NCI-H345 treated with DMSO at 0.1 percent for 48 hours (cell line): ENCODE measurements at regions not wholly inside any gene's neighbourhood (a gene's known extent, or its start where the extent isn't known, plus 50 kb on each side); places are given as distances from the start of the nearest gene placed in this dataset.
"Not testable (repeated sequence)": the region's sequence is repeated elsewhere in the genome, so short reads cannot be mapped to it uniquely, and the experiment has no call there.

Source experiments
- DNase-seq: peaks from one replicate; lab custom pipeline; 2025; ENCODE audit not compliant: unreplicated experiment; lab: John Stamatoyannopoulos, UW

DNA sequence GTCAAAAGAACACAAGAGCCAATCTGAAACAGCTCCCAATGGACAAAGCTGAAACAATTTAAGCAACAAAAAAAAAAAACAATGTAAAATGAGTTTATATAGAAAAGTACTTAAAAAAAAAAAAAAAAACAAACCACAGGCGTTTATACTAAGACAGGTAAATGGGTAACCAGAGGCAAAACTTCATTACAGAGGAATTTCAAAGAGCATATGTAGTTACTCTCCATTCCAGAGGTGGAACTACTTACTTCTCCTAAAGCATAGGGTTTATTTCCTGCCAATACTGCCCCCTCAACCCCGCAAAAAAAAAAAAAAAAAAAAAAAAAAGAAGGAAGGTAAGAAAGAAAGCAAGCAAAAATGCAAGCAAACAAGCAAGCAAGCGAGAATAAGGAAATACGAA lies 132.9 kb downstream of the LIG4 start:
- DNase-seq = no peak

DNA sequence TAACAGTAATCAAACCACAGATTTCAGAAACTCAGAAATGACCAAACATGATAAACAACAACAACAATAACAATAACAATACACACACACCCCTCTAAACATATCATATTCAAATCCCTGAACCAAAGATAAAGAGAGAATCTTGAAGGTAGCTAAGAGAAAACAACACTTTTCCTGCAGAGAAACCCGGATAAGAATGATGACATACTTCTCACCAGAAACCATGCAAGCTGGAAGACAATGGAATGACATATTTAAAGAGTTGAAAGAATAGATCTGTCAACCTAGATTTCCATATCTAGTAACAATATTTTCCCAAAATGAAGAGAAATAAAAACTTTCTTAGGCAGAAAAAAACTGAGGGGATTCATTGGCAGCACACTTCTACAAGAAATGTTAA lies 138.1 kb downstream of the LIG4 start:
- no peak for DNase-seq

DNA sequence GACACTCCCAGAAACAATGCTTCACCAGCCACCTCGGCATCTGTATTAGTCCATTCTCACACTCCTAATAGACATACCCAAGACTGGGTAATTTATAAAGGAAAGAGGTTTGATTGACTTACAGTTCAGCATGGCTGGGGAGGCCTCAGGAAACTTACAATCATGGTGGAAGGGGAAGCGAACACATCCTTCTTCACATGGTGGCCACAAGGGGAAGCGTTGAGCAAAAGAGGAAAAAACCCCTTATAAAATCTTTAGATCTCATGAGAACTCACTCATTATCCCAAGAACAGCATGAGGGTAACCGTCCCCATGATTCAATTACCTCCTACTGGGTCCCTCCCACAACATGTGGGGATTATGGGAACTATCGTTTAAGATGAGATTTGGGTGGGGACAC lies 140.9 kb downstream of the LIG4 start:
- DNase-seq = not testable (repeated sequence)

DNA sequence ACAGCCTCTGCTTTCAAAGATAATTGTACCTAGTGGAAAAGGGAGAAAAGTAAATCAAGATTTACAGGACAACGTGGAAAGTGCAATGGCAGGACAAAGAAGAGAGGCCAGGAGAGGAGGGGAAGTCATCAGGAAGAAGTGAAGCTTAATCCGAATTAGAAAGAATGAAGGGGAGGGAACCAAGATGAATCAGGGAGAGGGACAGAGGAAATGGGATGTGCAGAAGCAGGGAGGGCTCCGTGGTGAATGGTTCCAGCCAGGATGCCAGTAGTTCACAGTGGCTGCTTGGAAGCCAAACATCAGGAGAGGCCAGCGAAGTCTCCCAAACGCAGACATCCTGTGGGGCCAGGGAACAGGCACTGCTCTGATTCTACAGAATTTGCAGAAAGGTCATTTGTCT lies 144.4 kb downstream of the LIG4 start:
- DNase-seq = no peak

DNA sequence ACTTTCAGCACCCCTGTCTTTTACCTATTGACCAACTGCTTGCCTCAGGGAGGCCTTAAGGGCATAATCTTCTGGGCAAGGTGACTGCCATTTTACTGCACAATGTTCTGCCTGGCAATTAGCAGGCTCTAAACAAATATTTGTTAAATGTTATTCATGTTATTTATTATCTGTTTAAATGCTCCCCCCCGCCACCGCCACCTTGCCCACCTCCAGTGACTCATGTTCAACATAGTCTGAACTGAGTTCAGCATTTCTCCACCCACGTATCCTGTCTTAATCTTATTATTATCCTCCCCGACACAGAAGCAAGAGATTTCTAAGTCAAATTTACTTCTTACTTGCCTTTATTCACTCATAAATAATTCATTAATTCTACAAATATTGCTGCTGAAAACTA lies 144.8 kb downstream of the LIG4 start:
- DNase-seq = no peak

DNA sequence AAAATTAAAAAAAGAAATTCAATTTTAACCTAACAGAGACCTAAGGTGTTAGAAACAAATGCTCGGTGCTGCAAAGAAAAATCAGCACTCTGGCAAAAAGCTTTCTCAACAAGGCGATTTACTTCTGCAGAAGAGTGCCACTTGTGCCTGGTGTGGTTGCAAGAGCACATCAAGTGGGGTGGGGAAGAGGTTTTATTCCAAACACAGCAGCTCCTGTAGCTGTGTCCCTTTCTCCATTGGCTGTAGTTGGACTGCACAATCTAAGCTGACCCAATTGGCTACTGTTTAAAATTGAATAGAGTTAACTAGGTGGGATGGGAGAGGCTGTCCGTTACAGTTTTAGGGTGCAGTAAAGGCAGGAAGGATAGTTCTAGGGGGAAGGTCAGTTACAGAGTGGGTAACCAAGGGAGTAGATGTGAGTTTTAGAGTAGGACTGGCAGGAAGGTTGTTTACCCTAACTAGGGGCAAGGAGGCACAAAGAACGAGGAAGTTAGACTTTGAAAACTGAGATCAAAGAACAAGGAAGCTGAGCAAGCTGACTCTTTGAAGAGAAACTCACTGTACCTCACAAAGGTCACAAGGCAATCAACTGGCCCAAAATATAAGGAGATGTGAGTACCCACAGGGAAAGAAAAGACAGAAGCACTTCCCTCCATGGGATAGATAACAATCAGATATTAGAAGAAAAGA lies 145.7 kb downstream of the LIG4 start:
- no peak for DNase-seq

DNA sequence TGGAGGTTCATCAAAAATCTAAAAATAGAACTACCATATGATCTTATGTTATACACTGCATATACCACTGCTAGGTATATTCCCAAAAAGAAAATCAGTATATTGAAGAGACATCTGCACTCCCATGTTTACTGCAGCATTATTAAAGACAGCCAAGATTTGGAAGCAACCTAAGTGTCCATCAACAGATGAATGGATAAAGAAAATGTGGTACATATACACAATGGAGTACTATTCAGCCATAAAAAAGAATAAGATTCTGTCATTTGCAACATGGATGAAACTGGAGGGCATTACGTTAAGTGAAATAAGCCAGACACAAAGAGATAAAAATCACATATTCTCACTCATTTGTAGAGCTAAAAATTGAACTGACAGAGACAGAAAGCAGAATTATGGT lies 151.0 kb downstream of the LIG4 start:
- not testable (repeated sequence) for DNase-seq

DNA sequence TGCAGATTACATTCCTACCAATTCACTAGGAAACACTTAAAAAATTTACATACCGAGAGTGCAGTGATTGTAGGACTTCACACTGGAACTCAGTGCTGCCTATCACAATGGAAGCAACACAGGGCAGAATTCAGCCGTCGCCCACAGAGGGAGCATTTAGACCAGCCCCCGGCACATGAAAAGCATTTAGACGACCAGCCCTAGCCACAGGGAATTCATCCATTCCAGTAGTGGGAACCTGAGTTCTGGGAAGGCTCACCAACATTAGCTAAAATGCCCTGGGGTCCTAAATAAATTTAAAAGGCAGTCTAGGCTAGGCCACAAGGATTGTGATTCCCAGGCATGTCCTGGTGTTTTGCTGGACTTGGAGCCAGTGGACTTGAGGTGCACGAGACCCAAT lies 155.2 kb downstream of the LIG4 start:
- DNase-seq = no peak

DNA sequence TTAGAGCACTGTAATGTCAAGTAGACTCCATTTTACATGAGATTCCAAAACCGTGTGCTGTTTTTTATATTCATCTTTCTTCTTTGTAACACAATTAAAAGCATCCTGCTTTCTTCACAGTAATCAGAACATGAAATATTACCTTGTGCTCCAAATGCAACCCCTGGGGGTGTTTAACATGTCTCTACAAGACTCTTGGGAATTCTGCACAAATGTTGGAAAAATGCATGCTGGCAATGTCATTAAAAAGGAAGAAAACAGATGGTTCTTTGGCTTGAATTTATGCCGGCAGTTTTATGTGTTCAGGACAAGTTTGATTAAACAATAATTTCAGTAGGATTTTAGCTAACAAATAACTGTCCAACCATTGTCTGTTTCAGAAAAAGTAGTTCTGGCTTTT lies 159.1 kb downstream of the LIG4 start:
- no peak for DNase-seq

DNA sequence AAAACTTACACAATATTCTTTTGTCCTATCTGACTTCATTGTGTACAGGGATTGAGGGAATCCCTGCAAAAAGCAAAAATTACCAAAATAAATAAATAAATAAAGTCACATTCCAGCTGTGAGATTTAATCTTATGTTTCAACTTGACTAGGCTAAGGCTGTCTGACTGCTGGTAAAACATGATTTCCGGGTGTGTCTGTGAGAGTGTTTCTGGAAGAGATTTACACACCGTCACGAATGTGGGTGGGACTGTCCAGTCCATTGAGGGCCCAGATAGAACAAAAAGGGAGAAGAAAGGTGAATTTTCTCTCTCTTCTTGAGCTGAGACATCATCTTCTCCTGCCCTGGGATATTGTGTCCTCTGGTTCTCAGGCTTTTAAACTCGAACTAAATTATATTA lies 166.1 kb downstream of the LIG4 start:
- no peak for DNase-seq

DNA sequence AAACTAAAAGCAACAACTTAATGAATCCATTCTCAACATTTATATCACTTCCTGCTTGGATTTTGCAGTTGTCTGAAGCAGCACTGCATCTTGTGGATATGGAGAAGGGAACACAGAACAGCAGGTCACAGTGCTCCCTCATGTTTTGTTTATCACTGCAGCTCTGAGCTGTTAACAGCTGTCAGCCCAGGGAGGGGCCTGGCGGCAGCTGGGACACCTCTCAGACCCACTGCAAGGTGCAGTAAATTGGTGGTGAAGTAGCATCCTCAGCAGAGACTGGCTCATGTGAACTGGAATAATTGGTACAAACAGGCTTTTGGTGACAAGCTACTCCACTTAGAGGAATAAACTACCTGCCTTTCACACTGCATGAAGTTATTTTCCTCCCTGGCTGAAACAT lies 170.4 kb downstream of the LIG4 start:
- DNase-seq = no peak

DNA sequence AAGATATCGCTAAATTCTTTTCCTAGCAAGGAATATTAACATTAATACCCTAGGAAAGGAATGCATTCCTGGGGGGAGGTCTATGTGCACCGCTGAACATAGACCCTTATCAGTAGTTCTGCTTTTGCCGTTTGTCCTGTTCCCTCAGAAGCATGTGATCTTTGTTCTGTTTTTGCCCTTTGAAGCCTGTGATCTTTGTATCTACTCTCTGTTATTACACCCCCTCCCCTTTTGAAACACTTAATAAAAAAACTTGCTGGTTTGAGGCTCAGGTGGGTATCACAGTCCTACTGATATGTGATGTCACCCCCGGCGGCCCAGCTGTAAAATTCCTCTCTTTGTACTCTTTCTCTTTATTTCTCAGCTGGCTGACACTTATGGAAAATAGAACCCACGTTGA lies 172.5 kb downstream of the LIG4 start:
- not testable (repeated sequence) for DNase-seq

DNA sequence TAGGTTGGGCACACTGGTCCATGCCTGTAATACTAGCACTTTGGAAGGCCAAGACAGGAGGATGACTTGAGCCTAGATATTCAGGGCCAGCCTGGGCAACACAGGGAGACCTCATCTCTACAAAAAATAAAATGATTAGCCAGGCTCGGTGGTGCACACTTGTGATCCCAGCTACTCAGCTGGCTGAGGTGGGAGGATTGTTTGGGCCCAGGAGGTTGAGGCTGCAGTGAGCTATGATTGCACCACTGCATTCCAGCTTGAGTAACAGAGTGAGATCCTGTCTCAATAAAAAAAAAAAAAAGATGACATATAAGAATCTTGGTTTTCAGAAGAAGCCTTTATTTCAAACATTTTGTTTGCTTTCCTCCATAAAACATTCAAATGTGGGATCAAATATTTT lies 178.0 kb downstream of the LIG4 start:
- no peak for DNase-seq

DNA sequence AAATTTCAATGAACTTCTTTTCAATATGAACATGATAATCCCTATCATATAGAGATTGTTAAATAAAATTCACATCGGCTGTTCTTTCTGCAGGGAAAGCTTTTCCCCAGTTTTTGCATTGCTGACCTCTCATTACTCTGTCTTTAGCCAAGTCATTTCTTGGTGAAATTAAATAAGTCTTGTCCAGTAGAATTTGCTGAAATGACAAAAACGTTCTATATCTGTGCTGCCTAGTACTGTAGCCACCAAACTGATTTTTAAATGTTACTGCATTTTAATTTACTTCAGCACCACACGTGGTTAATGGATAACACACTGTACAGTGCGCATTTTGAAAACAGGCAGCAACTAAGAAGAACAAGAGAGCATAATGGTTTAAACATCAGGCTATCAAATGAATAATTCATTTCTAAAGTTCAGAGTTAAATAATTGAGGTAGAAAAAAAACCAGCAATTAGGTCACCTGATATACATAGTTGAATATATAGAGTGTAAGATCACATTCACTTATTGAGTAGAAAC lies 178.9 kb downstream of the LIG4 start:
- no peak for DNase-seq

DNA sequence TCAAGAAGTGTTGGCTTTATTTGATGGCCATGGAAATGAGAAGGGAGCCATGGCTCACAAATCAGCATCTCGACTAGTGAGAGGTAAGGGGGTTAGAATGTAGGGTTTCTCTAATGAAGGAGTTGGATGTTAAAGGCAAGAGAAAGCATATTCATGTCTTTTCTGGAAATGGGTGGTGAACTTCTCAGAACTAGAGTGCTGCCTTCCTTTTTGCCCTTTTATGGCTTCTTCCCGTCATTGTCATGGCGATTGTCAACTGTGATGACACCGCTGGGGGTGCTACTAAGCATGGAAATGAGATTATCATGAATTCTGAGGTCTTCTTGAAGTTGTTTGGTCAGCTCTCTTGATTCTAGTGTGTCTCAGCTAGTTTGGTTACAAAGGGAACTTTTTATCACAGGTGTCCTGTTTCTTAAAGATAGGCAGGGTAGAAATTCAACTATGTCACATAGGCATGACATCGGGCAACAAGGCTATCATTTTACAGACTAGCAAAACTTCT lies 180.4 kb downstream of the LIG4 start:
- no peak for DNase-seq

DNA sequence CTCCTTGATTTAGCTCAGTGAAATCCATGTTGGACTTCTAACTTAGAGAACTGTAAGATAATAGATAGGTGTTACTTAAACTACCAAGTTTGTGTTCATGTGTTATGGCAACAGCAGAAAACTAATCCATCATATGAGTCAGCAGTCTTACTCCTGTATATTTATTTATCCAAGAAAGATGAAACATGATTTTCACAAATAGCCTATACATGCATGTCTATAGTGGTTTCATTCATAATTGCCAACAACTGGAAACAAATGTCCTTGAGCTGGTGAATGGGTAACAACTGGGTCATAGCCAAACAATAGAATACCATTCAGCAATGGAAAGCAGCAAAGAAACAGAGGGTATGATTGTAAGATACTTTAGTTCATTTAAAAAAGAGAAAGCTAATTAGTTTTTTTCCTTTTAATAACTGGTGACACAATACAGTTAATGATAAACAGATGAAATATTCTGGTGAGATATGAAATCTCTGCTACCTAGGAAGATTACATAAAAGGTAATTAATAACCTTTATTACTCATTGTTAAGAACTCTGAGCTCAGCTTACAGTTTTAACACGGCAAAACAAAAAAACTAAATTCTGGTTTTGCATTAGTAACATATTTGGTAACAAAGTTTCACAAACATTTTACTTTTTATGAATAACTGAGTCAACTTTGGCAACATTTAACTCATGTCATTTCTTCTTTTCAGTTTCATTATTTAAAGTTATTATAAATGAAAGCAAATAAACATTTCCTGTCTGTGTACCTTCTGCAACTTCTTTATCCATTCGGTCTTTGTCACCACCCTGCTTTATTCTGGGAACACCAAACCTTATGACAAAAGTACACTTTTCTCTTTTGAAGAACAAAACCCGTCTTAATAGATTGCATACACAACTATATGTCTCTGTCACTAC lies 181.3 kb downstream of the LIG4 start:
- no peak for DNase-seq

DNA sequence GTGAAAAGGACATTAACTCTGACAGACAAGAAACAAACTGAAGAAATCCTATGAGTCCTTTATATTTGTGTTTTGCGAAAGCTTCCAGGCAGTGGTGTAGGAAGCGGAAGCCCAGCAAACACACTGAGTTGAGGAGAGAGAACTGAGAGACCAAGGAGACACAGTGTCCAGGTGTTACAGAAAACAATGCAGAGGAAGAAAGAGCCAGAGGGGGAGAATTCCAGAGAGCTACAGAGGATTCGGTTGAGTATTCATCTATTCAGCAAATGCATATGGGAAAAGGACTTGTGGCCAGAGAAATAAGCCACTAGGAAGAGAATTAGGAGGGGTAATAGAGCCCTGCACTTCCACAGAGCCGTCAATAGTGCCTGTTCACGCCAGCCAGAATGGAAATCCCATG lies 183.5 kb downstream of the LIG4 start:
- DNase-seq = no peak

DNA sequence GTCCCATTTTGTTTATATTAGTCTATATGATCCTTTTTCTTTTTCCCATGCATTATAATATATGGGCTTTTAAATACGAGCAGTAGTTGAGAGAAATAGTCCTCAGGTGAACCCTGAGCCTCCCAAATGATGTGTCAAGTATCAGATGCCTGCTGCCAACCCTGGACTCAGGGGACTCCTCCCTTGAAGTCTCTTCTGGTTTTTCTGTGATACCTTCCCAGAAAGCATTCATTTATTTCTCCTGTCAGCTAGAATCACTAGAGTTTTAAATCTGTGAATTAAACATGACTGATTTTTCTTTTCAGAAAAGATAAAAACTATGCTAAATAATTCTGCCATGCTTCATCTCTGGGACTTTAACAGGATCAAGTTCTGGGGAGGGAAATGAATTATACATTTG lies 184.6 kb downstream of the LIG4 start:
- DNase-seq = no peak

DNA sequence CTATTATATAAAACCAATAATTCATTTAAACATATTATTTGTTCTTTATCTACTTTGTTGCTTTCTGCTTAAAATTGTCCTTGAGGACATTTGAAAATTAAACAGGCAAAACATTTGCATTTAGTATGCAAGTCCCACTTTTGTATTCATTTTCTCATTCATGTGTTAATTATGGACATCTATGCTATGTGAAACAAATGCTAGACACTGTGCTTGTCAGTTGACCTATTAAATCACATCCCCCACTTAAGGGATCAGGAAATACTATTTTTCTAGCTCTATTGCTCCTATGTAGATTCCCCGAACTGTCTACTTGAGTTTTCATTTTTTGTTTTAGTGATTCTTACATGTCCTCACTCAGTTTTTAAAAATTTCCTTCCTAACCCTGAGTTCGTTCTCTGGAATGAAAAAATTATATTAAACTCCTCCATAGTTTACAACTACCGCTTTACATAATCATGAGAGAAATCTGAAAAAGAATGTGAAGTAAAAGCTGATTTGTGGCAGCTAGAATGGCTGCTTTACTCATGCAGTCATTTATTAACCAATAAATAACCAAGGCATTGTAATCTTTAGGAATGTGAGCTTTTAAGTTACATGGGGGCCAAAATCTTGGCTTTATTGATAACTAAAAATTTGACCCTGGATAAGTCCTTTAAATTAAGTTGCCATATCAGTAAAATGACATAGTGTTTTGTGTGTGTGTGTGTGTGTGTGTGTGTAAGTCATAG lies 188.5 kb downstream of the LIG4 start:
- DNase-seq = no peak

DNA sequence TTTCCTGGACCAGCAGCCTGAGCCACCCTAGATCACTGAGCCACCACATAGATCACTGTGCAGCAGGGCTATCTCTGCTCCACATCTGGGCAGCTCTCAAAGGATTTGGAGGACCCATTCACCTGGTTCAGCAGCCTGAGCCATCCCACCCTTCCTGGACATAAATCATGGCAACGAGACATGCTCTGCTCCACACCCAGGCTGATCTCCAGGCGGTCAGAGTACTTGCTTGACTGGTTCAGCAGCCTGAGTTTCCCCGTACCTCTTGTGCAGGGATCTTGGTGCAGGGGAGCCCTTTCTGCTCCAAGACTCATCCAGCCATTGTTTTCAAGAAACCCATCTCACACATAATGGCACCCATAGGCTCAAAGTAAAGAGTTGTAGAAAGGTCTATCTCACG lies 195.3 kb downstream of the LIG4 start:
- no peak for DNase-seq

DNA sequence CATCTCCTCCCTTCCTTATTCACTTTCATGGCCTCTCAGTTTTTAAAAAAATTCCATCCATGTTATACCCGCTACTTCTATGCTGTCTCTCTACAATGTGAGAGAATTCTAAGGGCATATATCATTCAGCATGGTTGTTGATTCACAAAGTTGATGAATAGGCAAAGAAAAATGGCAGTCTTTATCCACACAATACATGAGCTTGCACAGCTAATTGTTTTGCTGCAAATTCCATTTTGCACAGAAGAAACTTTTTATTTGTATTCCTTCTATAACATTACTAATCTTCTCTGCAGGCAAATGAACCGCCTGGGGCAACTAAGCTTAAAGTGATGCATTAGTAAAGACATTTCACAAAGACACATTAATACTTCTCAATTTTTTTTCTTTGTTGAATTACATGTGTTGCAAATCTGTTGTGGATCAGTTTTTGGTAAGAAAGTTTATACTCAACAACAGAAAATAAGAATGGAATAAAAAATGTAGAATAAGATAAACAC lies 196.9 kb downstream of the LIG4 start:
- no peak for DNase-seq
